ENCODE measurements at regions not wholly inside any gene's neighbourhood (a gene's known extent, or its start where the extent isn't known, plus 50 kb on each side); places are given as distances from the start of the nearest gene placed in this dataset.

DNA sequence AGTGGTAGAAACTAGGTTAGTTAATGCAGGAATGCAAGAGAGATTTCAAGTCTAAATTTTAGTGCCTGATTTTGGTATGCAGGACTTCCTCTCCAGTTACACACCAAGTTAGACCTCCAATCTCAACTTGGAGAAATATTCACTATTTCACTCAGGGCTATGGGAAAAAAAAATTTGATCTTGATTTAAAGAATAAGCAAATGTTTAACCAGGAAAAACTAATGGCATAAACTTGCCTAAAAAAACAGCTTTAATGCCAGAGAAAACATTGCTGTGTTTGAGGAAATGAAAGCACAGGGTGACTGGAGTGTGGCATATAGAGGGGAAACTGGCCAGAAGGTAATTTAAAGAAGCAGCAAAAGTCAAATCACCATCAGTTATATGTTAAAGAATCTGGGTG lies 575.4 kb upstream of the LRRC4C start:
- no peak for TF ChIP-seq POLR2A (IDR thresholded peaks at IDR 0.05; ENCODE audit: low read depth)
- TF ChIP-seq, protein P1, sequence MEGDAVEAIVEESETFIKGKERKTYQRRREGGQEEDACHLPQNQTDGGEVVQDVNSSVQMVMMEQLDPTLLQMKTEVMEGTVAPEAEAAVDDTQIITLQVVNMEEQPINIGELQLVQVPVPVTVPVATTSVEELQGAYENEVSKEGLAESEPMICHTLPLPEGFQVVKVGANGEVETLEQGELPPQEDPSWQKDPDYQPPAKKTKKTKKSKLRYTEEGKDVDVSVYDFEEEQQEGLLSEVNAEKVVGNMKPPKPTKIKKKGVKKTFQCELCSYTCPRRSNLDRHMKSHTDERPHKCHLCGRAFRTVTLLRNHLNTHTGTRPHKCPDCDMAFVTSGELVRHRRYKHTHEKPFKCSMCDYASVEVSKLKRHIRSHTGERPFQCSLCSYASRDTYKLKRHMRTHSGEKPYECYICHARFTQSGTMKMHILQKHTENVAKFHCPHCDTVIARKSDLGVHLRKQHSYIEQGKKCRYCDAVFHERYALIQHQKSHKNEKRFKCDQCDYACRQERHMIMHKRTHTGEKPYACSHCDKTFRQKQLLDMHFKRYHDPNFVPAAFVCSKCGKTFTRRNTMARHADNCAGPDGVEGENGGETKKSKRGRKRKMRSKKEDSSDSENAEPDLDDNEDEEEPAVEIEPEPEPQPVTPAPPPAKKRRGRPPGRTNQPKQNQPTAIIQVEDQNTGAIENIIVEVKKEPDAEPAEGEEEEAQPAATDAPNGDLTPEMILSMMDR (IDR thresholded peaks at IDR 0.05): no peak
- no peak for TF ChIP-seq POLR2AphosphoS5 (IDR thresholded peaks at IDR 0.05)
- TF ChIP-seq EP300 (IDR thresholded peaks at IDR 0.05): no peak

All from esophagus muscularis mucosa (tissue), 4 donors.